Activated CD8-positive, alpha-beta memory T cell treated with anti-CD3 and anti-CD28 coated beads for 1 hour (primary cell): ENCODE measurements at regions not wholly inside any gene's neighbourhood (a gene's known extent, or its start where the extent isn't known, plus 50 kb on each side); places are given as distances from the start of the nearest gene placed in this dataset.

Experiments
- DNase-seq, 2 donors: peaks; one replicate each; pipeline ENCODE4 v3.0.0-alpha.2; 2020; ENCODE audit warnings: low read depth in 1 of 2; ENCODE audit errors: extremely low read depth in 1 of 2

DNA sequence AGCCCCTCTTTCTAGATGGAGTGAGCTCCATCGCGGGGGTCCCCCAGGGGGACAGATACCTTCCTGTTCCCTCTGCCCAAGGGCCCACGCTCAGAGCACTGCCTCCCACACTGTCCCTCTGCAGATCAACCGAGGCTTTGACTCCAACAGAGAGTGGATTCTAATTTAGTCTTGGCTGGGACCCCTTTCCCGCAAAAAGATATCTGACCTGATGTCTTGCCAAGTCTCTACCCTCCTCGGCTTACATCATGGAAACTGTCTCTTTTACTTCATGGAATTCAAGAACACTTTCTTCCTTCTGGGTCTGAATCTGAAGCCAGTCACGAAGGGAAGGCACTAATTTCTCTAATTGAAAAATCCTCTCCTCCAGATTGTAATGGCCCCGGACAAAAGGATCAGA lies 278.0 kb downstream of the BMP7 start:
- DNase-seq, result no peak

DNA sequence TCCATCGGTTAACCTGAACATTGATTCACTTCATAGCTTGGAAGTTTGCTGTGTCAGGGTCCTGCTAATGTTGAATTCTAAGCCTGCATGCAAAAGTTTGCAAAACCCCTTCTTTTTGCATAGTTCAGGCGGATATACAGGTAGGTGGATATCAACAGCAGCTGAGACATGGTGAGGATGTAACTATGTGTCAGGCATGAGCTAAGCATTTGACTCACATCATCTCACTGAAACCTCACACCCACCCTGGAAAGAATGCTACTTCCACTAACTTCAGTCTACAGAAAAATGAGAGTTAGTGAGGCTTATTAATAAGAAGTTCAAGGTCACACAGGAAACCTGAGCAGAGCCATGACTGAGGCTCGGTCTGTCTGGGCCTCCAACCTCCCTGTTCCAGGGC lies 276.9 kb downstream of the BMP7 start:
- DNase-seq, result no peak

DNA sequence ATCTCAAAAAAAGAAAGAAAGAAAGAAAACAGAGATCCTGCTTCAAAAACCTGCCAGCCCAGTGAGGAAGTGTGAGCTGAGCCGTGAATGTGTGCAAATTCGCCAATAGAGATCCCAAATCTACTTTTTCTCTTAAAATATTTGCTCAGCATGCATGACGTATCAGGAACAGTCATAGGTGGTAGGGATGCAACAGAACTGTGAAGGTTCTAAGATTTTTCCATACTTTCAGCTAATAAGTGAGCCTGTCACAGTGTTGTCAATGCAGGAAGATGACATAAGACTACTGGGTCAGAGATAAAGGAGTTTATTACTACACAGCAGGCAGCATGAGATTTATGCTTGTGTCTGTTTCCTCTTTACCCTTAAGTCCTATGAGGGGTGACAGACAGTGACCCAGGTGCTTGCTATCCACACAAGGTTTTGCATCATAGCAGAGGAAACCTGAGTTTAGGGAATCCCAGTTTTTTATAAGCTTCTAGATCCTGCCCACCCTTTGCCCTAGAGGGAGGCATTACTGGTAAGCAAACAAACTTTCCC lies 273.4 kb downstream of the BMP7 start:
- no peak for DNase-seq

DNA sequence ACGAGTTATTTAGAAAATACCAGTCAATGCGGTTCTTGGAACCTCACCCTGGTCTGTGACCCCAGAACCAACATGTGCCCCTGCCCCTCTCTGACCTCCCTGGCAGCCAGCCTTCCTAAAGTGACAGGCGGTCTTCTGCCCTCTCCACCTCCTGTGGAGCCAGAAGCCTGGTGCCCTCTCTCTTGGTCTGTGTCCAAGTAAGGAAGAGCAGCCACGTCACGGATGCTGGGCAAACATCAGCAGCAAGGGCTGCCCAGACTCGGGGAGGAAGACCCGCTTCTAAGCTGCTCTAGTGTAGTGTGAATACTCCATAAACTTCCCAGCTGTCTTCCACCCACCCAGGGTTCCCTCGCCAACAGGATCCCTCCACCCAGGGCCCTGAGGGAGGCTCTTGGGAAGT lies 272.4 kb downstream of the BMP7 start:
- no peak for DNase-seq

DNA sequence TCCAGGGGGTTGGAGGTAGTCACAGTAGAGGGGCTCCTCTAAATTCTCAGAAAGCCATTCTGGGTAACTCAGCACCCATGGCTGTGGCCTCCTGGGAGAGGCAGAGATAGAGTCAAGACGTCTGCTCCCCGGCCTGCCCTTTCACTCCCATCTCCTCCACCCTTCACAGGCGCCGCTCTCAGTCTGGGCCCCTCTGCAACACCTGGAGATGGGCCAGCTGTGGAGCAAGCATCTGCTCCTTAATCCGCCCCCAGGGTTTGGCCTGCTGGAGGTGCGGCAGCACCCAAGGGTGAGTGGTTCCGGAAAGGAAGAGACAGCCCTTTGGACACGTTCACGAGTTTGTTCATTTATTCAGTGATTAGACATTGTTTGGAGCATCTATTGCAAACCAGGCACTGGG lies 271.3 kb downstream of the BMP7 start:
- DNase-seq, result no peak

DNA sequence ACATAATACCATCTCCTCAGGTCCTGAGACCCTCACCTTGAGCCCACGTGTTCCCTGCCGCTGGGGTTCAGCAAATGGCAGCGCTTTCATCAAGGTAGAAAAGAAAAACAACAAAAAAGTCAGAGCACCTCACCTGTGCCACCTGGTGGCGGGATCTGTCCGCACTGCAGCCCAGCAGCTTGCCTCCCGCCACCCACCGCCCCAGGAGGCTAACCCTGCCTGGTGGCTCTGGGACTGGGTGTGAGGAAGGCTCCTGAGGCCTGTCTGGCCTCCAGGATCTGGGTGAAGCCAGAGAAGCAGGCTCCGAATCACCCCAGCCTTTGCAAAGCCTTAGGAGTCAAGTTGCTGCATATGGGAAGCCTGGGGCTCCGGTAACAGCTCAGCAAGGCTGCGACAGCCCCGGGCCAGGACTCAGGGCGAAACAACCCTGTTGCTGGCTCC lies 270.8 kb downstream of the BMP7 start:
- DNase-seq, result no peak

DNA sequence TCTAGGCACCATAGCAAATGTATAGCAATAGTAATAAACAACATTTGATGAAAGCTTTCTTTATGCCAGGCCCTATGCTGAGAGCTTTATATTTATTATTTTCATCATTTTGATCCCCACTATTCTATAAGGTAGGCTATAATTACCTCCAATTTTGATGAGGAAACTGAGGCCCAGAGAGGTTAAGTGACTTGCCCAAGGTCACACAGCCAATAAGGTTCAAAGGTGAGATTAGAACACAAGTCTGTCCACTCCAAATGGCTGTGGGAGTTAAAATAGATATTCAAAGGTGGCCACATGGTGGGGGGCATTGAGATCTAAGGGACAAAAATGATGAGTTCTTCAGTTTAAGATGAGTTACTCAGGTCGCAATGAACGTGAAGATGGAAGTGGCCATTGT lies 269.9 kb downstream of the BMP7 start:
- no peak for DNase-seq

DNA sequence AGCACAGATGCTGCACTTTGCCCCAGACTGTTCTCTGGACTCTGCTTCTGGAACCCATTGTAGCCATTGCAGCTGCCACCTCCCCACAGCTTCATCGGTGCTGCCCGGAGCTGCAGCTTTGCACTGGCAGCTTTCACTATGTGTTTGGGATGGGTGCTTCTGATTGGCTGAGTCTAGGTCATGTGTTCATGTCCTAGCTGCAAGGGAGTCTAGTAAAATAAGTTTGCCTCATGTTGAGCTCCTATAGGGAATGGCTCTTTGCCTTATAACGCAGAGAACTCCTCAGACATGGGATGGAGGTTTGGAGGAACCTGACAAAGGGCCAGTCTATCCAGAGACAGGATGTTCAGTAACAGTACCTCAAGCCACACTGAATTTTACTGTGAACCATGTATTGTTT lies 268.0 kb downstream of the BMP7 start:
- DNase-seq, result no peak

DNA sequence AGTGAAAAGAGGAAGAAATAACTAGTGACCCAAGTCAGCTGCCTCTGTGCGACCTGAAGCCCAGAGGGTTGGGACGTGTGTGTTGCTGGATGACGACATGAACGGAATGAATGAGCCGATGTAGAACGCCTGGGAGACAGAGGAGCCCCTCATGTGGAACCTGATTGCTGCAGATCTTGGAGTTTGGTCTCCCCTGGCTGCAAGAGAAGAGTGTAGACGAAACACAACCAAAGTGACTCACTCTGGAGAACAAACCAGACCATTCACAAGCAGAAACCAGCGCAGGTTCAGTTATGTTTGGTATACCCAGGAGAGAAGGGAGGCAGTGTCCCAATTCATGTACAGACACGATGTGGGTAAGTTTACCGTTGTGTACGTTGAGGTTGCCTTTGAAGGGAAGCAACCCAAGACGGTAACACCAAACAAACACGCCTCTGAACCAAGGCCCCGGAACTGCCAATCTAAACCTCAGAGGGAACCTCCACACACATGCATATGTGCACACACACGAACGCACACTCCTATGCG lies 265.9 kb downstream of the BMP7 start:
- DNase-seq, result no peak

DNA sequence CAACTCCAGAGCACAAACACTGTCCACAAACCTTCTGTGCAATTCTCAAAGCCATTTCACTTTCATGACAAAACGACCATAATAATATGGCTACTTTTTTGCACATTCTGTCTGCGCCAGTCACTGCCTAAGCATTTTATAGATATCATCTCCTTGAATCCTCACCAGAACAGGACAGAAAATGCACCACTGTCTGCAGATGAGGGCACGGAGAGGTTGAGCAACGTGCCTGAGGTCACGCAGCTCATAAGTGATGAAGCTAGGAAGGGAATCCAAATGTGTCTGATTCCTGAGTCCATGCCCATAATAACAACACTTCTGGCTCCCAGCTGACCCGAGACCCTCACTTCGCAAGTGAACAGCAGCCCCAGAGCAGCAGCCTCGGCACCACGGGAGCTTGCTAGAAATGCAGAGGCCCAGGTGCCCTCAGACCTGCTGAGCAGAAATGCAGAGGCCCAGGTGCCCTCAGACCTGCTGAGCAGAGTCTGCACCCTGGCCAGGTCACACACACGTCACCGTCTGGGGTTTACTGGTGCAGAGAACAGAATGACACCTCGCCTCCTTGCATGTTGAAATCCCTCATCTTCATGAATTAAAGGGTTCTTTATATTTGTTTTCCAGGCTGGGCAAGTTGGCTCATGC lies 265.2 kb downstream of the BMP7 start:
- DNase-seq, result no peak

DNA sequence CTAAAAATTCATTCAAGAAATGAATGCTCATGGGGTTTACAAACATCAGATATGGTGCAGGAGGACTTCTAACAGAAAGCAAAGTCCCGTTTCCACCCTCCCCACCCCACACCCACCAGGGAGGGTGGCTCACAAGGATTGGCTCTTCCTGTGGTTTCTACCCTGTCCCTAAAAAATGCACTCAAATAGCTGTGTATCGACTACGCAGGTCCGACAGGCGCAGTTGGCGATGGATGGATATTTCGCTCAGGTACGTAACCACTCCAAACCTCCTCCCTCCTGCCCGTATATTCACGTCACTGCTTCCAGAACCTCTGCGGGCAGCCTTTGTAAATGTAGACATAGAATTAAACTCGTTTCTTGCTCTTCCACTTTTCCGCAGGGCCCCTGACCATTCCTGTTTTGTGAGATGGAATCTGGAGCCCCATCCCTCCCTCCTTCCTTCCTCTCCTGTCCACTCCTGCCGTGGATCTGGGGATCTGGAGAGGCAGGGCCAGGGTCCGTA lies 264.3 kb downstream of the BMP7 start:
- DNase-seq, result no peak

DNA sequence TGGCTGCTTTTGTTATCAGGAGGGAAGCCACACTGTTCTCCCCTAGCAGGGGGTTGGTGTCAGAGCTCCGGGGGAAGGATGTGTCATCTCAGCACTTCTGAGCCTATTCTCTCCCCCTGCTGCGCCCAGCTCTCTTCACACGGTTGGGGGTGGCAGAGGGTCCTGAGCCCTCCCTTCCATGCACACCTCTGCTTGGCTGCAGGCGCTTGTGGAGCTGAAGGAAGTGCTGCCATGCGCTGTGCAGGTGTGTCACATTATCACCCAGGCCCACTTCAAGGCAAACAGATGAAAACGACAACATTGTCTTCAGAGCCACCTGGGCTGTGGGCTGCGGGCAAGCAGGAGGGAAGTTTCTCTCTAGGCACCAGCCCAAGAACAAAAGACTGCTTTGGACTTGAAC lies 263.4 kb downstream of the BMP7 start:
- DNase-seq, result no peak

DNA sequence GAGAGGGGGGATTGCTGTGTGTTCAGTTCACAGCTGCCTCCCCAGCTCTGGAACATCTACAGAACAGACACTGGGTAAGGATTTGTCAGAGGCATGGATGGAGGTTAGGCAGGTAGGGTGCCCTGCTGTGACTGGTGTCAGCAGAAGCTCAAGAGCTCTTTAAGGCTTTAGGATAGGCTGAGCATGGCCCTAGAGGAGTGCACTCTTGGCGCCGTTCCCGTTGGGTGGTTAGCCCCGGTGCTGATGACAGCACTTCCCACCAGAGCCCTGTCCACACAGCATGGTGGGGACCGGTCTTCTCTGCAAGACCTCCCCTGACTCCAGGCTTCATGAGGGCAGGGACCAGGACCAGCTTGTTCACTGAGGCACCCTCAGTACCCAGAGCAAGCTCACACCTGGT lies 262.0 kb downstream of the BMP7 start:
- no peak for DNase-seq

DNA sequence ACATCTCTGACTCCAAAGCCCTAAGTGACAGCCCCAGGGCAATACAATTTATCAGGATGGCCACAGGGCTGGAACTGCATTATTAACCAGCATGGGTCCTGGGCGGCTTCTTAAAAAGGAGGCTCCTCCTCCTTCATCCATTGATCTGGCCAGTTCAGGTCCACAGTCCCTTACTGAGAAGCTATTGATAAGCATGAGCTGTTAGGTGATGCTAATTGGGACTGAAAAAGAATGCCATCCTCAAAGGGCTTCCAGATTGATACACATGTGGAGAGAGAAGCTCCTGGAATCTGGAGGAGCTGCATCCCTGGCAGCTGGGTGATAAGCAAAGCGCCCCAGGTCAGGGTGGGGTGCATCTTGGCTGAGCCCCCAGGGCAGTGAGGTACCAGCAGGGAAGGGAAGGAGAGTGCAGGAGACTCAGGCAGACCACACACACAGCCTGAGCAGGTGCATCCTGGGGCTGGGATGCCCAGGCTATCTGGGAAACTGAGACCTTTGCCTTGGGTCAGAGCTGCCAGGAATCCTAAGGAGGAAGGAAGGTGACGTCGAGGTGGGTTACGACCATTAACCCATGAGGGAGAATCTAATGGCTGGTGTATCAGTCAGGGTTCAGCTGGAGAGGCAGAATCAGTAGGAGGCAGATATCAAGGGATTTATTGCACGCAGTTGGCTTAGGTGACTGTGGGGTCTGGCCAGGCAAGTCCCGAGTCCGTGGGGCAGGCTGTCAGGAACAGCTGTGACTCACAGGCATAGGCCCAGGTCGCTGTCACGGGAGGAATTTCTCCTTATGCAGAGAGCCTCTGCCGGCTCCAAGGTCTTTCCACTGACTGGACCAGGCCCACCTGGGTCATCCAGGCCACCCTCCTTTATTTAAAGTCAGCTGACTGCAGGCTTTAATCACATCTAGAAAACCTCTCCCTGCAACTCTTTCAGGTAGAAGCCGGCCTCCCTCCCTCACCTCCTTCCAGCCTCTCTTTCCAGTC lies 261.2 kb downstream of the BMP7 start:
- DNase-seq, result no peak

DNA sequence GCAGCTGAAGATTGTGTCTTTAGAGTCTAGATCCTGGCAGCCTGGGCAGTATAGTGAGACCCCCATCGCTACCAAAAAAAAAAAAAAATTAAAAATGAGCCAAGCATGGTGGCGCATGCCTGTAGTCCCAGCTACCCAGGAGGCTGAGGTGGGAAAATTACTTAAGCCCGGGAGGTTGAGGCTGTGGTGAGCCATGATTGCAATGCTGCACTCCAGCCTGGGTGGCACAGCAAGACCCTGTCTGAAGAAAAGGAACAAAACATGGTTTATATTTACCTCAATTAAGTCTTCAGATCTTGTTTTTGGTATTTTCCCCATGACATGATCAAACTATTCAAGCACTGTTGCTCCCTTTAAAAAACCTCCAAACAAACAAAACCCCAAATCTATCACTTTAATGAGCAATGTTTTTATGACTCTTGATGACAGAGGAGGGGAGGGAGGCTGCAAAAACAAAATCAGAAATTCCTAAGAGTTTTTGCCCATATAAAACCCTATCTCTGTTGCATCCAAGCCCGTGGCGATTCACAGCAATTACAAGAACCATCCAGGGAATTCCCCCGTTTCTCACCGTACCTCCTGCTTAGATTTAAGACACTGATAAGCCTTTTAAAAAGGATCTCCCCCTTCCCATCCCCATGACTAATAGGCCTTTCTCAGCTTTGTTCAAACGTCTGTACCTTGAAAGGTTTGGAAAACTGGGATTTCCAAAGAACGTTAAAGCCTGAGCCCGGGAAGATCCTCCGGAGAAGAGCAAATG lies 259.9 kb downstream of the BMP7 start:
- no peak for DNase-seq

DNA sequence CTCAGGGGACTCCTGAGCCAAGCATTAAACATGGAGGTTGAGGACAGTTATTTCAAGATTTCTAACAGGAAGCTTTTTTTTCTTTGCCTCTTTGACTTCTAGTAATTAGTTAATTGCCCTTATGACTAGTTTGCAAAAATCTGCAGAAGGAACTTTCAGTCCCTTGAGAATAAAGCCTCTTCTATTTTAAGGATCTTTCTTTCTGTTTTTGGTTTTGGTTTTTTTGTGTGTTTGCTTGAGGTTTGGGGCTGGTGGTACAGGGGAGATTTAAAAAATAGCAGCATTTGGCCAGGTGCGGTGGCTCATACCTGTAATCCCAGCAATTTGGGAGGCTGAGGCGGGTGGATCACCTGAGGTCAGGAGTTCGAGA lies 259.3 kb downstream of the BMP7 start:
- DNase-seq, result no peak

DNA sequence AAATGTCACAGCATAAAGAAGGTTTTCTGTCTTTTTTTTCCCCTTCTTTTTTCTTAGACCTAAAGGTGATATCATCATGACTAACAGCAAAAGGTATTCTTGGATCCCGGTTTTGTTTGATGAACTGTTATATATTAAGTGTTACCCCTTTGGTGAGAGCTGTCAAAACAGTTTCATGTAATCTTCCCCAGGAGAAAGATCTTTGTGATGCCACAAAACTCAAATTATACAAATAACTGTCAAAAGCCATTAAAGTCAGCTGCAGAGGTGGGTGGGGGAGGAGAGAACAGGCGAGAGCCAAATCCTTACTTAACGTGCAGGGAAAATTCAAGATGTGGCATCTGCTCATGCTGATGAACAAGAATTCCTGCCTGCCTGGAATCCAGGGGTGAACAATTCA lies 258.2 kb downstream of the BMP7 start:
- DNase-seq, result no peak

DNA sequence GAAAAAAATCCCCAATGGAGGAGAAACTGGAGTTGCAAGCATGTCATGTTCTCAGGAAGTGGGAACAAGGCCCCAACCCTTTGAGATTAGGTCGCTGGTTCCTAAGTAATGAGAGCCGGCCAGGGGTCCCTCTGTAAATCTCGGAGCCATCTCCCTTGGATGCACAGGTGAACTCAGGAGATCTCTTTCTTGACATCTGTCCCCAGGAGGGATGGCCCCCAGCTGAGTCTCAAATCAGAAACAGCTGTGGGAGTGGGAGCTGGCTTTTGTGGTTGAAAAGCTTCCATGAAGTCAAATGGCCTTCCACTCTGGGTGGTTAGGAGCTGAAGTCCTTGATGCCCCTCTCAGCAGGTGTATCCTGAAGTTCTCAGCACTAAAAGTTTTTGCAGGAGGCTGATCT lies 257.1 kb downstream of the BMP7 start:
- DNase-seq, result no peak

DNA sequence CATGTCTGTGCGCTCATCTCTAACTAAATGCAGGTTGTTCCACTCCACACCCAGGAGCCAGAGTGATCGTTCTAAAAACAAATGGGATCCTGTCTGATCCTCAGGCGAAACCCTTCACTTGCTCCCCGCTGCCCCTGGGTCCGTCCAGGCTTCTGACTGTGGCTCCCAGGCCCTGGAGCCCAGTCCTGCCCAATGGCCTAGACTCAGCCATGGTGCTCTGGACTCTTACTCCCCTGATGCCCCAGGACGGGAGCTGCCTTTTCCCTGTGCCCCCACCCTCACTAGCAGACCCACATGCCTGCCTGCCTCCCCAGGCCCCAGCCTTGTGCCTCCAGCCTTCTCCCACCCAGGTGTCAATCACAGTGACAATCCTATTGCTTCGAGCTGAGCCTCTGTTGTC lies 256.7 kb downstream of the BMP7 start:
- no peak for DNase-seq

DNA sequence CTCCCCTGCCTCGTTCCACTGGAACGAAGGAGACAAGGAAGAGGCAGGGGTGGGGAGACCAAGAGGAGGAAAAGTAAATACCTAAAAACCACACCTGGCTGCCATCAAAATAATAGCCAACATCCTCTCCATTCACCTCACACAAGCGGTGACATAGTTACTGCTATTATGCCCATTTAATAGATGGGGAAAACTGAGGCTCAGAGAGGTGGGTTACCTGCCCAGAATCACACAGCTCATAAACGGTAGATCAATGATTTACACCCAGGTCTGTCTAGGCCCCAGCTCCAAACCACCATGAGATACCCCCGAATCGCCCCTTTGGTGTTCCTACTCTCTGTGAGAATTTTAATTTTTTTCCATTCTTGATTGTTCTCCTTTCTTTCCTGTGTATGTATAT lies 253.8 kb downstream of the BMP7 start:
- DNase-seq, result no peak

DNA sequence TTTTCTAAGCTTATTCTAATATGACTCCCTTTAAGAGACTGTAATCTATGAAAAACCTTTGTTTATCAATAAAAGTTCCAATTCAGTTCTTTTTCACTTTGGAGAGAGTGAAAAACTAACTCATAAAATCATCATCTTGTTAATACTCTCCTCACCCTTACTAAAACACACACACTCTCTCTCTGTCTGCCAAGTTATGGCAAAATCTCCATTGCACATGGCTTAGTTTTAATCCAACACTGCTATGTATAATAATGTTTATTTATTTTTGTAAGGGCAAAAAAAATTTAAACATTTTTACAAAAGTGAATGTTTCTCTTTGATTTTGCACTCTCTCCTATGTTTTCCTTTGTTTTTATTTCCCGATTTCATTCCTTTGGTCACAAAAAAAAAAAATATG lies 253.2 kb downstream of the BMP7 start:
- DNase-seq, result no peak
